ENCODE measurements at regions not wholly inside any gene's neighbourhood (a gene's known extent, or its start where the extent isn't known, plus 50 kb on each side); places are given as distances from the start of the nearest gene placed in this dataset.

DNA sequence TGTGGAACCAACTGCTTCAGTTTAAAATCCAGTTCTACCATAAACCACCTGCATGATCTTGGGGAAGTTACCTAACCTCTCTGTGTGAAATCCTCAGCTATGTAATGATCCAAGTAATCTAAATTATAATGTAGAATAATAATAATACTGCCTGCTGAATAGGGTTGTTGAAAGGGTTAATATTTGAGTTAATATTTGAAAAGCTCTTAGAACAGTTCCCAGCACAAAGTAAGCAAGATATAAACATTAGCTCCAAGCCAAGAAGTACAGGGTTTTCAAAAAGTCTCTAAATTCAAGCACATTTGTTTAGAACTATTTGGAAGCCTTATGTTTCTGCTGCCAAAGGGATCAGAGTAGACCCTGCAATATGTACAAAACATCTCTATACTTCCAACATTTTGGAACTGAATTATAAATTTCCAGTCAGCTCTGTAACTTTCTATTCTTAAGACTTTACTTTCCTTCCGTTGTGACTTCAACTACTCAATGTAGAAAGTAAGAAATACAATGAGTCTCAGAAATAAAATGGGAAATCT is 76.7 kb upstream of the FAM9C start:
- no peak overlapping the region for H3K27ac Mint-ChIP-seq
- no peaks in the 10 kb centered on the region for H3K27me3 Mint-ChIP-seq
- no peaks in the 10 kb centered on the region for H3K9me3 Mint-ChIP-seq
- H3K36me3 Mint-ChIP-seq, result no peaks in the 10 kb centered on the region
- DNase-seq (ENCODE audit: extremely low spot score, unreplicated experiment), result no peak
- H3K4me3 Mint-ChIP-seq, result no peak overlapping the region
- TF ChIP-seq, protein P1, sequence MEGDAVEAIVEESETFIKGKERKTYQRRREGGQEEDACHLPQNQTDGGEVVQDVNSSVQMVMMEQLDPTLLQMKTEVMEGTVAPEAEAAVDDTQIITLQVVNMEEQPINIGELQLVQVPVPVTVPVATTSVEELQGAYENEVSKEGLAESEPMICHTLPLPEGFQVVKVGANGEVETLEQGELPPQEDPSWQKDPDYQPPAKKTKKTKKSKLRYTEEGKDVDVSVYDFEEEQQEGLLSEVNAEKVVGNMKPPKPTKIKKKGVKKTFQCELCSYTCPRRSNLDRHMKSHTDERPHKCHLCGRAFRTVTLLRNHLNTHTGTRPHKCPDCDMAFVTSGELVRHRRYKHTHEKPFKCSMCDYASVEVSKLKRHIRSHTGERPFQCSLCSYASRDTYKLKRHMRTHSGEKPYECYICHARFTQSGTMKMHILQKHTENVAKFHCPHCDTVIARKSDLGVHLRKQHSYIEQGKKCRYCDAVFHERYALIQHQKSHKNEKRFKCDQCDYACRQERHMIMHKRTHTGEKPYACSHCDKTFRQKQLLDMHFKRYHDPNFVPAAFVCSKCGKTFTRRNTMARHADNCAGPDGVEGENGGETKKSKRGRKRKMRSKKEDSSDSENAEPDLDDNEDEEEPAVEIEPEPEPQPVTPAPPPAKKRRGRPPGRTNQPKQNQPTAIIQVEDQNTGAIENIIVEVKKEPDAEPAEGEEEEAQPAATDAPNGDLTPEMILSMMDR (conservative IDR thresholded peaks at IDR 0.05), result no peak
- peaks cover 5% of the 10 kb centered on the region for H3K4me1 Mint-ChIP-seq (ENCODE audit: unreplicated experiment)

DNA sequence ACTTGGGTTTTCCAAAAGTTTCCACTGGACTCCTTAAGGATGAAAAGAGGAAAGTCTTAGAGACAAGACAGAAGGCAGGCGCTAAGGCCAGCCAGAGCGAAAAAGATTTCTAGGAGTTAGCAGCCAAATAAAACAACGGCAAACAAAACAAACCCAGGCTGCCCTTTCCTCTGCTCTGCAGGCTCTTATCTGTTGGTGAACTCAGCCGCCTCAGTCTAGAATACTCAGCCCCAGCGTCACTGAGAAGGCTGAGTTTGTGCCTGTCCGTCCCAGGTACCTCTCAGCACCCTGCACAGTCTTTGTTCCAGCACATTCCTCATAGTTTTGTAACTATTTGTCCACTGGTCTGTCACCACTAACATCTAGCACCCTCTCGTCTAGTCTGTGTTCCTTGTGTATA is 75.6 kb upstream of the FAM9C start:
- Mint-ChIP-seq H3K27me3 (no peaks in the 10 kb centered on the region), H3K9me3 (no peaks in the 10 kb centered on the region), H3K36me3 (no peaks in the 10 kb centered on the region), H3K4me1 (ENCODE audit: unreplicated experiment) (peaks cover 5% of the 10 kb centered on the region), H3K4me3 (no peak overlapping the region), H3K27ac (peak overlapping the region; percentile 10)
- no peak for DNase-seq (ENCODE audit: extremely low spot score, unreplicated experiment)
- TF ChIP-seq, protein P1 (conservative IDR thresholded peaks at IDR 0.05), result no peak

DNA sequence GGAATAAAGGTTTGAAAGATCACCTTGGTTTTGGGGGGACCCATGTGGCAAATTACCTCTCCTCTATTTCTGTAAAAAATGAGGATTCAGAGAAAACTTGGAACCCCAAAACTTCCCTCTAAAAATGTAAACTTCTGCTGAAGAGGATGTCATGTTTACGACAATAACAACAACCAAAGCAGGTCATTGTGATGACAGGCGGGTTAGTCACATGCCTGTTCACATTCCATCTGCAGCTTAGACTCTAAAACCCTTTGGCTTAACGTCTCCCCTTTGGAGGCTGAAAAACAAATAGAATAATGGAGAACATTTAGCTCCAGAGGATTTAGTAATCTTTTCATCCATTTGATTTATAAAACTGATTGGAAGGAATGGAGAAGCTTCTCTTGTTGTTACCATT is 75.0 kb upstream of the FAM9C start:
- Mint-ChIP-seq H3K27ac (no peak overlapping the region), H3K9me3 (no peaks in the 10 kb centered on the region)

GRCh38 chrX:13115146-13115855 is 70.9 kb upstream of the FAM9C start:
- Mint-ChIP-seq H3K27me3 (no peaks in the 10 kb centered on the region), H3K36me3 (no peaks in the 10 kb centered on the region), H3K4me1 (ENCODE audit: unreplicated experiment) (peaks cover 5% of the 10 kb centered on the region), H3K4me3 (no peak overlapping the region), H3K9me3 (no peaks in the 10 kb centered on the region), H3K27ac (no peak overlapping the region)
- TF ChIP-seq, protein P1 (conservative IDR thresholded peaks at IDR 0.05), result no peak
- DNase-seq (ENCODE audit: extremely low spot score, unreplicated experiment), result no peak

More for the DNA sequence above, 75.0 kb upstream of the FAM9C start:
- no peak for DNase-seq (ENCODE audit: extremely low spot score, unreplicated experiment)
- H3K4me3 Mint-ChIP-seq, result no peak overlapping the region
- H3K4me1 Mint-ChIP-seq (ENCODE audit: unreplicated experiment), result peaks cover 5% of the 10 kb centered on the region
- TF ChIP-seq, protein P1 (conservative IDR thresholded peaks at IDR 0.05), result no peak
- no peaks in the 10 kb centered on the region for H3K36me3 Mint-ChIP-seq
- H3K27me3 Mint-ChIP-seq, result no peaks in the 10 kb centered on the region

- Mint-ChIP-seq H3K4me1 (ENCODE audit: unreplicated experiment) (no peaks in the 10 kb centered on the region), H3K27me3 (no peaks in the 10 kb centered on the region), H3K4me3 (no peak overlapping the region), H3K36me3 (no peaks in the 10 kb centered on the region), H3K9me3 (no peaks in the 10 kb centered on the region), H3K27ac (no peak overlapping the region)
- TF ChIP-seq, protein P1 (conservative IDR thresholded peaks at IDR 0.05), result no peak
- DNase-seq (ENCODE audit: extremely low spot score, unreplicated experiment), result no peak
These were observed 68.1 kb upstream of the FAM9C start for GRCh38 chrX:13112499-13112898.

Data from type B pancreatic cell (in vitro differentiated cells).